EL (cell line): ENCODE measurements at regions not wholly inside any gene's neighbourhood (a gene's known extent, or its start where the extent isn't known, plus 50 kb on each side); places are given as distances from the start of the nearest gene placed in this dataset.

Experiments
- DNase-seq: peaks from one replicate; pipeline ENCODE4 v3.0.0-alpha.2; 2016

DNA sequence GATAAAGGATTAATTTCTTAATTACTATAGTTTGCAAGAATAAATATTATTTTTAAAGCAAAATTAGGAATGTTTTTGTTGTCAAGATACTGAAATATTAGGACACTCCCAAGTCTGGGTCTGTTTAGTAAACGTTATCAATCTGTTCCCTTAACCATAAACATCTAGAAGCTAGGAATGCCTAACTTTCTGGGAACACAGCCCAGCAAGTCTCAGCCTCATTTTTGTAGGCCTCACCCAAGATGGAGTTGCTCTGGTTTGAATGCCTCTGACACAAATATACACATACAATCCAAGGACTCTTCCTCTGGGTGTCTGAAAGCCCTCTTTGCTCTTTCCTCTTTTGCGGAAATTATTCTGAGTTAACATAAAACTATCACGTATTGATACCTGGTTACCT, 487.4 kb upstream of the CELF2 start:
- no peak for DNase-seq

GRCh38 chr10:10532236-10532635, 485.4 kb upstream of the CELF2 start:
- no peak for DNase-seq

GRCh38 chr10:10532826-10533225, 484.8 kb upstream of the CELF2 start:
- DNase-seq: no peak

DNA sequence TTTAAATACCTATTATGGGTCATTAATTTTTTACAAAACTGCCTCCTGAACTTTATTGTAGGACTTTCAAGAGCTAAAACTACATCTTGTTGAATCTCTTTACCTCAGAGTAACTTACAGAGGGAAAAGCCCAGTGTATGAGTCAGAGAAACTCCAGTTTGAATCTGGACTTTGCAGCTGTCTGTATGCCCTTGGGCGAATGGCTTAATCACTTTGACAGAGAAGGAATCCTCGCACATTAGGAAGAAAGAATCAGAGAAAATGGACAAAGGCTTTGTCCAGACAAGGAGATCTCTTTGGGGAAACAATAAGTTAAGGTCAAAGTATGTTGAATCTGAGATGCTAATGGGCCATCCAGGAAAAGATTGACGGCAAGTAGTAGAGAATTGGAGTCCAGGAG, 484.2 kb upstream of the CELF2 start:
- DNase-seq: peak; percentile 45

DNA sequence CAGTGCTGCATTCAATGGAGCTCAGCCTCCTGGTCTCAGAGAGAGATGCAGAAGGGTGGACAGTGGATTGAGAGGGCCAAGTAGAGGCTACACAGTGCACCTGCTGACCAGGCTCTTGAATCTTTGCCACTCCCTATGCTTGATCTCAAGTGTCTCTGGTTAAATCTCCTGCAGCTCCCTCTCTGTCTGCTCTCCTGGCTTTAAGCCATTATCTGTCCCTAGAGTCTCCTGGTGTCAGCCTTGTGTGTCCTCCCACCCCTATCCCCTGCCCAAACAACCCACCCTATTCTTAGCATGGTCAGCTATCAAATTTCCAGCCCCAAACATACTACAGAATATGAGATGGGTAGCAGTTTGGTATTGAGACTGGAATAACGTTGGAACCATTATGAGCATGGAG, 479.3 kb upstream of the CELF2 start:
- no peak for DNase-seq

- DNase-seq: peak; percentile 8
These were observed 477.3 kb upstream of the CELF2 start for GRCh38 chr10:10540398-10540797.

GRCh38 chr10:10542477-10542876, 475.2 kb upstream of the CELF2 start:
- peak; percentile 2 for DNase-seq

DNA sequence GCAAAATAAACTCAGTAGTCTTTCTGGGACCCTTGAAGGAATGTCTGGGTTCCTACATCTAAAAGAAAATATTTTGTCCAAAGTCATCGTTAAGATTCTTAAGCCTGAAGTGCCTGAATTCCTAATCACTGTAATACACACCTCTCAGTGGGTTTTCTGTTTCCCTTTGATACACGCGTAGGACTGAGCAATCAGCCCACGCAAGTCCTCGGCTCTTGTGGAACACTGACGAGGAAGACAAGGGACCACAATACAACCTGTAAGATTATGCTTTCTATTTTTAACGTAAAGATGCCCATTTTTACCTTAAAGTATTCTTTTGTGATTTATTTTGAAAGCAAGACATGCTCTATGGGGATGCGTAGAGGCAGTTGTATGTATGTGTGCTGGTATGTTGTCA, 472.8 kb upstream of the CELF2 start:
- DNase-seq: no peak

DNA sequence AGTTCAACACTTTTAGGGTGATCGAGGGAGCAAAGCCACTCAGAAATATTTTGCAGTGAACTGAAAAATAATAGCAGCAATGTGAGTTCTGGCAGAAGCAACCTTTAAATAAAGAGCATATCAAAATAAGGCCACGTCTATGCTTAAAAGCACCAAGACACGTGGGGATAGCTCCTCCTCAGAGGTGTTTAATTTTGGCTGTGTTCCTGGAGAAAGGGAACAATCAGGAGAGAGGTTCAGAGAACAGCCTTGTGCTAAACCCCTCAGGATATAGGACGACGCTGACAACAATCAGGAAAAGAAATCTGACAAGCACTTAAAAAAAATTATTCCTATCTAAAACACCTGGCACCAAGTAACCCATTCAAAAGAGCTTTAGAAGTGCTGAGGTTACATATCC, 471.9 kb upstream of the CELF2 start:
- DNase-seq: no peak

- no peak for DNase-seq
These were observed 465.9 kb upstream of the CELF2 start for GRCh38 chr10:10551596-10552301.

- no peak for DNase-seq
These were observed 464.7 kb upstream of the CELF2 start for GRCh38 chr10:10552948-10553347.

- no peak for DNase-seq
These were observed 453.4 kb upstream of the CELF2 start for GRCh38 chr10:10564081-10564794.

DNA sequence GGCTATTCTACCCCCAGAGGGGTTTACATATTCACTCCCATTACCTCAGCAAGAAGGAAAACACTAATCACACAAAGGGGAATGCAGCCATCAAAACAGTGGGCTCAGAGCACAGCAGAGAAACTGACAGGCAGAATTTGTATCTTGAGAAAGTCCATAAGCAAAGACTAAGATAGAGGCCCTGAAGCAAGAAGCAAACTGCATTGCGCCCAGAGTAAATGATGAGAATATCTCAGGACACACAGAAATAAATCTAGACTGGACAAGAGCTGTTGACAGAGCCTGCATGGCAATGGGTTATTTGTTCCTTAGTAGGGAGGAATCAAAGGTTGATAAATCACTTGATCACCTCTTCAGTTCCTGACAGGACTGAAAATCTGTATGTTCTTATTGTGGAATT, 440.7 kb upstream of the CELF2 start:
- DNase-seq: no peak

- DNase-seq: no peak
These were observed 438.0 kb upstream of the CELF2 start for GRCh38 chr10:10579709-10580108.

DNA sequence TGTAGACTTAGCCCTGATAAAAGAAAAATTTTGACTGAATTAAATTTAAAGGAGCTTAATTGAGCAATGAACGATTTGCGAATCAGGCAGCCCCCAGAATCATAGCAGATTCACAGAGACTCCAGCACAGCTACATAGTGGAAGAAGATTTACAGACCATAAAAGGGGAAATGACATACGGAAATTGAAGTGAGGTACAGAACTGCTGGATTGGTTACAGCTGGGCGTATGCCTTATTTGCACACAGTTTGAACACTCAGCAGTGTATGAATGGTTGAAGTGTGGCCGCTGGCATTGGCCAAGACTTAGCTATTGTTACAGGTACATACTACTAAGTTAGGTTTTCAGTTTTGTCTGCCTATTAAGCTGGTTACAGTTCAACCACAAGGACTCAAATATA, 433.5 kb upstream of the CELF2 start:
- DNase-seq: no peak

GRCh38 chr10:10587744-10588393, 429.8 kb upstream of the CELF2 start:
- DNase-seq: no peak

DNA sequence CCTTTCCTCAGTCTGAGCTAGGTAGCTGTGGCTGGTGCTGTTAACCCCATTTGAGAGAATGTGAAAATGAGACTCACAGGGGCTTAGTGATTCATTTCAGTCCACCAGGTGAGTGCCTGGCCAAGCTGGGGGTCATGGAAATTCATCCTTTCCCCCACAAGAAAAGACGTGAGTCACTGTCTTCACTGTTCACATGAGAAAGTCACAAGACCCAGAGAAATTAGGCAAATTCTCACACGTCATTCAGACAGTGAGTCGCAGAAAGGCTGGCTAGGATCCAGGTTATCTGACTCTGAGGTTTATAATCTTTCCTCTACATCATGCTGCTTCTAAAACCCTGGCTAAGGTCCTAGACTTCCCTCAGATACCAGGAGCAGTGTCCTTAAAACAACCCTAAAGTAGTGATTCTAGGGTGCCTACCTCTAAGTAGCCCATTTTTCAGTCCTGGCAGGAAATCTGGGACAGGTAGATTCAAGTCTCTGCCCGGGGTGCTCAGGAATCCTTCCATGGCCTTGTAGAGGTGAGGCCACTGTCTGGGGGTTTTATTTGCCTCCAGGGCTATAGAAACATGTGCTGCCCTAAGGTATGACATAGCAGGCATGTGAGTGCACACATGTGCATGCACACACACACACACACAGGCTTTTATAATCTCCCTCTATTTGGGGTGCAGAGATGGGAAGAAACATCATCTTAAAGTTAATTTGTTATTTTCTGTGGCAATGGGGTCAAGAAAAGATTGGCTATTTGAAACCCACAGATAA, 427.9 kb upstream of the CELF2 start:
- peak; percentile 65 for DNase-seq

DNA sequence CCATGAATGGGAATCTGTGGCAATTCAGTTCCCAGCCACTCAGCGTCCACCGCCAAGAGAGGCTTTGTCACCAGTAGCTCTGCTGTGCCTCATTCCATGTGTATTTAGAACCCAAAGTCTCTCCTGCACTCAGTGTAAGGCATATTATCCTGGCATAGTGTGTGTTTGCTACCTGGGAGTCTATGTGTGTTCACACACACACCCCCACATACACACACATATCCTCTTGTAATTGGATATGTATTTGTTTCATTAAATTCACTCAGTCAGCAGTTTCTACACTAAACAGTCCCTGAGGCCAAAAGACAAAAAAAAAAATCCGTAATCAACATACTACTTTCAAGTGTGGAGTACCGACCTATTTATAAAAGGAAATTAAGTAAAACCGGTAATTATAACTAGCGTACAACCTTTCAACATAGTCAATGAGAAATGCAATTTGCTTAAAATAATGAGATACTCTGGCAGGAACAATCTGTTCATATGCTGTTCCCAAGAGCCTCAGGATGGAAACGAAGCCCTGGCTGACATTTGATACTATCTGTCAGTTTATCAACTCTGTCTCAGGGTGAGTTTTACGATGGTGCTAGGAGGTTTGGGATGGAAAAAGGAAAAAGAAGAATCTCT, 425.8 kb upstream of the CELF2 start:
- no peak for DNase-seq

DNA sequence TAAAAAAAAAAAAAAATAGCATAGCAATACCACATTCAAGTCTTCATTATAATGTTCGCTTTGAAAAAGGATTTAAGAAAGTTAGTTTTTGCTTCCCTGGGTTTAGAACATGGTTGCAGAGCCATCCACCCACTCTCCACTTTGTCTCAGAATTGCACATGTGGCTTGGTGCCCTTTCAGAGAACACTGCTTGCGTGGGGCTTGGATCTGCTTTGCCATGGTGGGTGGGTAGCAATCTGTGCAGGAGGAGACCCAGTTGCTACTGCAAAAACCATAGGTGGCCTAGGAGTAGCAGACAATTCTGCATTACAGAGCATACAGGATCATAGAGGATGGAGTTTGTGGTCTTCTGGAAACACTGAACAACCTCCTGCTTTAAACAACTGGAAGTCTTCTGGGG, 421.4 kb upstream of the CELF2 start:
- DNase-seq: no peak

GRCh38 chr10:10598297-10598696, 419.4 kb upstream of the CELF2 start:
- DNase-seq: no peak

DNA sequence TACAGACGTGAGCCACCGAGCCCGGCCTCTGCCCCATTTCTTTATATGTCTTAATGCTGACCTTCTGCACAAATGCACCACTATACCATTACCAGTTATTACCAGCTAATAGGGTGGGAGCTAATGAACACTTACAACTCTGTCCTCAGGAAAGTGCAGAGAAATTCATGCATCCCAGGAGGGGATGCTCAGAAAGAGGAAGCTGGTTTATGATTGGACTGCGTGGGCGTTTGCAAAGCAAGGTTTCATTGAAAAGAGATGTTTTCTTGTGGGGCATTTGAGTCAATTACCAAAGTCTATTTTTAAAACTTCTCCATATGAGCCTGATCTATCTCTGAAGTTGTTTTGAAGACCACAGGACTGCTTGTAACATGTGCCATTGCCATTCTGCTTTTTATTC, 417.7 kb upstream of the CELF2 start:
- DNase-seq: no peak

DNA sequence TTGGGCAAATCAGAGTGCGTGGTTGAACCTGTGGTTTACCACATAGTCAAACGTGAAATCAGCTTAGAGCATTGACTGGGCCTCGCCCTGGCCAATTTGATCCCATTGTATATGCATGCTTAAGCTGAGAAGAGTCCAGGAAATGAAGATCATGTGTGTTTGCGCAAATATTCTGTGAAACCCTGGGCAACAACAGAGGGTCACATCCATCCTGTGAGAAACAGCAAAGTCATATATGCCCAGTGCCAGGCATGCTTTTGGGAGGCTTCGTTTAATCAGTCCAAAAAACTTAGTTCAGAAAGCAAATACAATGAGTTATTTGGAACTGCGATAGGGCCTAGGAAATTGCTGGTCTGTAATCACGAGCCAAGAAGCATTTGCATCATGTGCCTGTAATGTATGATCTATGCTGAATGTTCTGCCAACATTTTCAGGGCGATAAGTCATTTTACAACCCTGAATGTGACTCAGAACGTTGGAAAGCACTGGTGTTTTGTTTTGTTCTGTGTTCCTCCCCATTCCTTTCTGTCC, 412.1 kb upstream of the CELF2 start:
- DNase-seq: peak; percentile 62
